Smooth muscle cell (in vitro differentiated cells): ENCODE measurements at regions not wholly inside any gene's neighbourhood (a gene's known extent, or its start where the extent isn't known, plus 50 kb on each side); places are given as distances from the start of the nearest gene placed in this dataset.

Experiments
- DNase-seq: peaks from one replicate; lab custom pipeline; 2025; ENCODE audit not compliant: unreplicated experiment; lab: John Stamatoyannopoulos, UW
- H2AFZ ChIP-seq: fragments of 200-600 bp; sonication (generic); 2 replicates; pipeline ENCODE4 v1.6.0; 2016; ENCODE audit warnings: antibody characterized with exemption, low read depth, mild to moderate bottlenecking
- H3F3A ChIP-seq: fragments of 200-600 bp; sonication (generic); 2 replicates; pipeline ENCODE4 v1.6.0; 2017; ENCODE audit warnings: antibody characterized with exemption, low read depth
- H3K27ac ChIP-seq: fragments of 200-600 bp; sonication (generic); 2 replicates; pipeline ENCODE4 v1.5.1; 2016; ENCODE audit warnings: low read depth, mild to moderate bottlenecking
- H3K27me3 ChIP-seq: fragments of 200-600 bp; sonication (generic); 2 replicates; pipeline ENCODE4 v1.6.1; 2016; ENCODE audit warnings: low read depth, mild to moderate bottlenecking
- H3K36me3 ChIP-seq: fragments of 200-600 bp; sonication (generic); 2 replicates; pipeline ENCODE4 v1.5.1; 2016; ENCODE audit warnings: low read depth
- H3K4me1 ChIP-seq: fragments of 200-600 bp; sonication (generic); 2 replicates; pipeline ENCODE4 v1.5.1; 2016; ENCODE audit warnings: low read depth
- H3K4me2 ChIP-seq: fragments of 200-600 bp; sonication (generic); 2 replicates; pipeline ENCODE4 v1.6.0; 2016; ENCODE audit warnings: mild to moderate bottlenecking
- H3K4me3 ChIP-seq: fragments of 200-600 bp; sonication (generic); 2 replicates; pipeline ENCODE4 v1.5.1; 2016; ENCODE audit warnings: mild to moderate bottlenecking
- H3K79me2 ChIP-seq: fragments of 200-600 bp; sonication (generic); 2 replicates; pipeline ENCODE4 v1.6.0; 2016; ENCODE audit warnings: low read depth, mild to moderate bottlenecking
- H3K9ac ChIP-seq: fragments of 200-600 bp; sonication (generic); 2 replicates; pipeline ENCODE4 v1.6.0; 2016; ENCODE audit warnings: low read depth
- H3K9me3 ChIP-seq: fragments of 200-600 bp; sonication (generic); replicated peaks from 2 replicates; pipeline ENCODE4 v1.5.1; 2016; ENCODE audit warnings: low read depth
- H4K20me1 ChIP-seq: fragments of 200-600 bp; sonication (generic); 2 replicates; pipeline ENCODE4 v1.6.0; 2016; ENCODE audit warnings: low read depth
- CTCF ChIP-seq: fragments of 200-600 bp; sonication (generic); IDR thresholded peaks from 2 replicates; pipeline ENCODE4 v1.5.1; 2017; ENCODE audit warnings: borderline replicate concordance, mild to moderate bottlenecking, antibody characterized with exemption; ENCODE audit not compliant: insufficient read depth, poor library complexity, severe bottlenecking
- WGBS: methylation state at CpG from one replicate; pipeline ENCODE4 v1.1.7; 2016; ENCODE audit warnings: low lambda C conversion rate; 5-methylcytosine and 5-hydroxymethylcytosine counted together

GRCh38 chr21:27424601-27425000 lies 457.7 kb upstream of the ADAMTS5 start:
- Histone ChIP-seq H3K4me1 (peaks cover 10% of the 10 kb centered on the region), H3F3A (peaks cover 14% of the 10 kb centered on the region), H4K20me1 (no peaks in the 10 kb centered on the region), H3K9ac (no peak overlapping the region), H3K9me3 (no peaks in the 10 kb centered on the region), H3K27ac (peak overlapping the region; percentile 97), H3K27me3 (no peaks in the 10 kb centered on the region), H3K79me2 (no peaks in the 10 kb centered on the region), H3K4me2 (no peak overlapping the region), H3K4me3 (no peak overlapping the region), H2AFZ (no peak overlapping the region), H3K36me3 (no peaks in the 10 kb centered on the region)
- DNase-seq, result no peak
- WGBS, result 77% methylated on average over 1 of the region's 1 CpG
- no peak for TF ChIP-seq CTCF

GRCh38 chr21:27423906-27424595 lies 457.2 kb upstream of the ADAMTS5 start:
- WGBS, result 82% methylated on average over 4 of the region's 4 CpGs
- no peak for DNase-seq
- Histone ChIP-seq H3K9ac (peak overlapping the region; percentile 46), H3K27me3 (no peaks in the 10 kb centered on the region), H3K36me3 (no peaks in the 10 kb centered on the region), H3K4me1 (peaks cover 10% of the 10 kb centered on the region), H2AFZ (no peak overlapping the region), H3K27ac (peak overlapping the region; percentile 97), H3K79me2 (no peaks in the 10 kb centered on the region), H3K4me2 (peak overlapping the region; percentile 51), H3K4me3 (no peak overlapping the region), H4K20me1 (no peaks in the 10 kb centered on the region), H3K9me3 (no peaks in the 10 kb centered on the region), H3F3A (peaks cover 11% of the 10 kb centered on the region)
- no peak for TF ChIP-seq CTCF

- H3K79me2 ChIP-seq, result no peaks in the 10 kb centered on the region
- peaks cover 11% of the 10 kb centered on the region for H3F3A ChIP-seq
- H3K36me3 ChIP-seq, result no peaks in the 10 kb centered on the region
- peak overlapping the region; percentile 85 for H3K9ac ChIP-seq
- no peak overlapping the region for H2AFZ ChIP-seq
- H3K4me2 ChIP-seq, result peak overlapping the region; percentile 66
- no peaks in the 10 kb centered on the region for H3K27me3 ChIP-seq
- no peak overlapping the region for H3K4me3 ChIP-seq
- H3K9me3 ChIP-seq, result no peaks in the 10 kb centered on the region
- TF ChIP-seq CTCF, result no peak
- WGBS, result 12% methylated on average over 4 of the region's 4 CpGs
- no peak for DNase-seq
- peaks cover 10% of the 10 kb centered on the region for H3K4me1 ChIP-seq
- no peaks in the 10 kb centered on the region for H4K20me1 ChIP-seq
- H3K27ac ChIP-seq, result peak overlapping the region; percentile 97
These were observed 456.1 kb upstream of the ADAMTS5 start for GRCh38 chr21:27423038-27423437.

GRCh38 chr21:27422435-27422834 lies 455.5 kb upstream of the ADAMTS5 start:
- no peak for TF ChIP-seq CTCF
- no peak overlapping the region for H3K4me3 ChIP-seq
- H3K4me2 ChIP-seq, result peak overlapping the region; percentile 66
- no peak for DNase-seq
- H4K20me1 ChIP-seq, result no peaks in the 10 kb centered on the region
- no peaks in the 10 kb centered on the region for H3K79me2 ChIP-seq
- H3K9me3 ChIP-seq, result no peaks in the 10 kb centered on the region
- H3K9ac ChIP-seq, result peak overlapping the region; percentile 85
- 16% methylated on average over 1 of the region's 1 CpG for WGBS
- H3K27ac ChIP-seq, result peak overlapping the region; percentile 97
- no peaks in the 10 kb centered on the region for H3K36me3 ChIP-seq
- H2AFZ ChIP-seq, result peak overlapping the region; percentile 32
- peaks cover 10% of the 10 kb centered on the region for H3K4me1 ChIP-seq
- H3F3A ChIP-seq, result peaks cover 11% of the 10 kb centered on the region
- H3K27me3 ChIP-seq, result no peaks in the 10 kb centered on the region
